ENCODE measurements at regions not wholly inside any gene's neighbourhood (a gene's known extent, or its start where the extent isn't known, plus 50 kb on each side); places are given as distances from the start of the nearest gene placed in this dataset.
A peak's percentile ranks its signal among the peaks of the same experiment; 100 is the strongest.
"Not testable (repeated sequence)": the region's sequence is repeated elsewhere in the genome, so short reads cannot be mapped to it uniquely, and the experiment has no call there.

DNA sequence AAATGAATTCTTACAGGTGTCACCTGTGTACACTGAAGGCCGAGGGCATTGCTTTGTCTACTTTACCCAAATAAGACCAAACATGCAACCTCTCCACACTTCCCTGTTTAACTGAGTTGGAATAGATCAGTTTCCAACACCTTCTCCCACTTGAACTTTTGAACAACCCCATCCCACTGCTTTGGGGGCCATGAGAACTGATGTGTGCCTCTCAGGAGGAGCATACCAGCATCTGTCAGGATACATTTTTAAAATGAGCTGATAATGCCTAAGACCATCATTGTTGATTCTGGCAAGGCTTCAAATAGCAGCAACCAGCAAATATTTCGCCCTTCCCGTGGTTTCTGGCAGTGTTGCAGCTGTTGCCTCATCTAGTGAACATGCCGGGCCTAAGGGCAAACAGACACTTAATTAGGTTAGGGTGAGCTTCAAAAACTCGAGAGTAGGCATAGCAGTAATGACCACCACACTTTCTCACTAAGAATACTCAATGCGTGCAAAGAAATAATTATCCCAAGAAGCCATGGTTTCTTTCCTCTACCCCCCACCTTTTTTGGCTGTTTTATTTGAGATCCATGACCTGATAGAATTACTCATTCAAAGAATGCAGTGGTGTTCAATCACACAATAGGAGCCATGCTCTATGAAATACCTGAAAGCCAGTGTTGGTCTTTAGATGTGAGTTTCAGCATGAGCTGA, 63.7 kb downstream of the MAP10 start (continued):
- no peak for TF ChIP-seq FOSL2 (IDR thresholded peaks at IDR 0.05; ENCODE audit: borderline replicate concordance, low read depth)
- peak; percentile 60 for TF ChIP-seq TCF12 (IDR thresholded peaks at IDR 0.05)
- no peak for TF ChIP-seq POLR2AphosphoS5 (IDR thresholded peaks at IDR 0.05; ENCODE audit: low read depth, low read length)
- TF ChIP-seq EZH2phosphoT487 (IDR thresholded peaks at IDR 0.05; ENCODE audit: borderline replicate concordance, low read depth), result no peak
- TF ChIP-seq MEF2A (IDR thresholded peaks at IDR 0.05; ENCODE audit: borderline replicate concordance, low read depth), result no peak
- TF ChIP-seq RFX5 (IDR thresholded peaks at IDR 0.05; ENCODE audit: low read length), result no peak
- TF ChIP-seq, protein P1, sequence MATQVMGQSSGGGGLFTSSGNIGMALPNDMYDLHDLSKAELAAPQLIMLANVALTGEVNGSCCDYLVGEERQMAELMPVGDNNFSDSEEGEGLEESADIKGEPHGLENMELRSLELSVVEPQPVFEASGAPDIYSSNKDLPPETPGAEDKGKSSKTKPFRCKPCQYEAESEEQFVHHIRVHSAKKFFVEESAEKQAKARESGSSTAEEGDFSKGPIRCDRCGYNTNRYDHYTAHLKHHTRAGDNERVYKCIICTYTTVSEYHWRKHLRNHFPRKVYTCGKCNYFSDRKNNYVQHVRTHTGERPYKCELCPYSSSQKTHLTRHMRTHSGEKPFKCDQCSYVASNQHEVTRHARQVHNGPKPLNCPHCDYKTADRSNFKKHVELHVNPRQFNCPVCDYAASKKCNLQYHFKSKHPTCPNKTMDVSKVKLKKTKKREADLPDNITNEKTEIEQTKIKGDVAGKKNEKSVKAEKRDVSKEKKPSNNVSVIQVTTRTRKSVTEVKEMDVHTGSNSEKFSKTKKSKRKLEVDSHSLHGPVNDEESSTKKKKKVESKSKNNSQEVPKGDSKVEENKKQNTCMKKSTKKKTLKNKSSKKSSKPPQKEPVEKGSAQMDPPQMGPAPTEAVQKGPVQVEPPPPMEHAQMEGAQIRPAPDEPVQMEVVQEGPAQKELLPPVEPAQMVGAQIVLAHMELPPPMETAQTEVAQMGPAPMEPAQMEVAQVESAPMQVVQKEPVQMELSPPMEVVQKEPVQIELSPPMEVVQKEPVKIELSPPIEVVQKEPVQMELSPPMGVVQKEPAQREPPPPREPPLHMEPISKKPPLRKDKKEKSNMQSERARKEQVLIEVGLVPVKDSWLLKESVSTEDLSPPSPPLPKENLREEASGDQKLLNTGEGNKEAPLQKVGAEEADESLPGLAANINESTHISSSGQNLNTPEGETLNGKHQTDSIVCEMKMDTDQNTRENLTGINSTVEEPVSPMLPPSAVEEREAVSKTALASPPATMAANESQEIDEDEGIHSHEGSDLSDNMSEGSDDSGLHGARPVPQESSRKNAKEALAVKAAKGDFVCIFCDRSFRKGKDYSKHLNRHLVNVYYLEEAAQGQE (IDR thresholded peaks at IDR 0.05; ENCODE audit: low read depth, low read length), result no peak
- TF ChIP-seq FOXM1 (IDR thresholded peaks at IDR 0.05; ENCODE audit: low read depth), result no peak
- TF ChIP-seq NRF1 (IDR thresholded peaks at IDR 0.05; ENCODE audit: low read depth, low read length), result no peak
- no peak for TF ChIP-seq JUND (IDR thresholded peaks at IDR 0.05)
- no peak for TF ChIP-seq ELF1 (IDR thresholded peaks at IDR 0.05)
- peak; percentile 73 for TF ChIP-seq FOXJ3 (CRISPR knock-in tag; IDR thresholded peaks at IDR 0.05)
- TF ChIP-seq RXRA (IDR thresholded peaks at IDR 0.05; ENCODE audit: borderline replicate concordance, low read depth), result no peak
- TF ChIP-seq, protein P2, sequence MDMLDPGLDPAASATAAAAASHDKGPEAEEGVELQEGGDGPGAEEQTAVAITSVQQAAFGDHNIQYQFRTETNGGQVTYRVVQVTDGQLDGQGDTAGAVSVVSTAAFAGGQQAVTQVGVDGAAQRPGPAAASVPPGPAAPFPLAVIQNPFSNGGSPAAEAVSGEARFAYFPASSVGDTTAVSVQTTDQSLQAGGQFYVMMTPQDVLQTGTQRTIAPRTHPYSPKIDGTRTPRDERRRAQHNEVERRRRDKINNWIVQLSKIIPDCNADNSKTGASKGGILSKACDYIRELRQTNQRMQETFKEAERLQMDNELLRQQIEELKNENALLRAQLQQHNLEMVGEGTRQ (IDR thresholded peaks at IDR 0.05; ENCODE audit: borderline replicate concordance, low read depth, low read length), result no peak

DNA sequence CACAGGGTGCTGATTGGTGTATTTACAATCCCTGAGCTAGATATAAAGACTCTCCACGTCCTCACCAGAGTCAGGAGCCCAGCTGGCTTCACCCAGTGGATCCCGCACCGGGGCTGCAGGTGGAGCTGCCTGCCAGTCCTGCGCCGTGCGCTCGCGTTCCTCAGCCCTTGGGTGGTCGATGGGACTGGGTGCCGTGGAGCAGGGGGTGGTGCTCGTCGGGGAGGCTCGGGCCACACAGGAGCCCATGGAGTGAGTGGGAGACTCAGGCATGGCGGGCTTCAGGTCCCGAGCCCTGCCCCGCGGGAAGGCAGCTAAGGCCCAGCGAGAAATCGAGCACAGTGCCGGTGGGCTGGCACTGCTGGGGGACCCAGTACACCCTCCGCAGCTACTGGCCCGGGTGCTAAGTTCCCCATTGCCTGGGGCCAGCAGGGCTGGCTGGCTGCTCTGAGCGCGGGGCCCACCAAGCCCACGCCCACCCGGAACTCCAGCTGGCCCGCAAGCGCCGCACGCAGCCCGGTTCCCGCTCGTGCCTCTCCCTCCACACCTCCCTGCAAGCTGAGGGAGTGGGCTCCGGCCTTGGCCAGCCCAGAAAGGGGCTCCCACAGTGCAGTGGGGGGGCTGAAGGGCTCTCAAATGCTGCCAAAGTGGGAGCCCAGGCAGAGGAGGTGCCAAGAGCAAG, 66.2 kb downstream of the MAP10 start:
- H3K9me2 ChIP-seq; DNase-seq; H3K36me3 ChIP-seq (replicated peaks in 1 of 2; ENCODE audit: control insufficient read depth in 1 of 2, insufficient read depth in 2 of 2, low read length in 1 of 2); H3K27me3 ChIP-seq (ENCODE audit: insufficient read depth); H2AFZ ChIP-seq (ENCODE audit: low read depth); H3K4me2 ChIP-seq; H4K20me1 ChIP-seq (ENCODE audit: insufficient read depth); CTCF ChIA-PET; H3K9ac ChIP-seq; H3K9me3 ChIP-seq; H3F3A ChIP-seq (replicated peaks; ENCODE audit: insufficient read depth); H3K79me2 ChIP-seq (ENCODE audit: insufficient read depth); H3K4me3 ChIP-seq (ENCODE audit: low read depth in 2 of 2, low read length in 1 of 2); H3K27ac ChIP-seq (ENCODE audit: low read depth in 2 of 2, low read length in 1 of 2); POLR2A ChIA-PET: not testable (repeated sequence)
- WGBS (ENCODE audit: low lambda C conversion rate), result 90% methylated on average over 8 of the region's 34 CpGs
- H3K4me1 ChIP-seq (ENCODE audit: control insufficient read depth in 1 of 2, insufficient read depth in 2 of 2, low read depth in 1 of 2, low read length in 1 of 2), result peaks cover 0 to 31% of the 10 kb centered on the region in 2 experiments; a peak in 2 of 4 replicates

Data from SK-N-SH (cell line).